ENCODE measurements at regions not wholly inside any gene's neighbourhood (a gene's known extent, or its start where the extent isn't known, plus 50 kb on each side); places are given as distances from the start of the nearest gene placed in this dataset.

- no peak for TF ChIP-seq CTCF (conservative IDR thresholded peaks at IDR 0.05; ENCODE audit: low read depth, low read length)
- no peak for TF ChIP-seq EZH2 (IDR thresholded peaks at IDR 0.05; ENCODE audit: borderline replicate concordance, low read depth, low read length, poor library complexity, severe bottlenecking)
These were observed 126.7 kb upstream of the SLC38A2 start for GRCh38 chr12:46499226-46499625.
